ENCODE measurements at regions not wholly inside any gene's neighbourhood (a gene's known extent, or its start where the extent isn't known, plus 50 kb on each side); places are given as distances from the start of the nearest gene placed in this dataset.

- no peak for DNase-seq
- no peak overlapping the region for H3K27ac ChIP-seq
- no peaks in the 10 kb centered on the region for H3K36me3 ChIP-seq
- TF ChIP-seq POLR2A (IDR thresholded peaks at IDR 0.05): no peak
- no peak for TF ChIP-seq POLR2AphosphoS5 (IDR thresholded peaks at IDR 0.05)
- TF ChIP-seq CTCF (IDR thresholded peaks at IDR 0.05): no peak
- TF ChIP-seq EP300 (IDR thresholded peaks at IDR 0.05): no peak
- H3K4me3 ChIP-seq: no peak overlapping the region
- H3K4me1 ChIP-seq: no peaks in the 10 kb centered on the region
- no peaks in the 10 kb centered on the region for H3K27me3 ChIP-seq
- 80 to 83% methylated on average over 5 of the region's 5 CpGs for WGBS, 2 donors
- H3K9me3 ChIP-seq: peaks cover 0 to 8% (median 2%) of the 10 kb centered on the region in 4 donors
- intact Hi-C loops (cut with DNase I): no loop called here
These were observed 774.1 kb upstream of the AUTS2 start for GRCh38 chr7:68823996-68824780.

GRCh38 chr7:68828575-68828974, 769.7 kb upstream of the AUTS2 start:
- Histone ChIP-seq H3K9me3 (peaks cover 0 to 8% (median 2%) of the 10 kb centered on the region in 4 donors), H3K4me3 (no peak overlapping the region), H3K27me3 (no peaks in the 10 kb centered on the region), H3K36me3 (no peaks in the 10 kb centered on the region), H3K27ac (no peak overlapping the region), H3K4me1 (no peaks in the 10 kb centered on the region)
- no peak for DNase-seq
- TF ChIP-seq EP300 (IDR thresholded peaks at IDR 0.05): no peak
- TF ChIP-seq POLR2A (IDR thresholded peaks at IDR 0.05): no peak
- no peak for TF ChIP-seq POLR2AphosphoS5 (IDR thresholded peaks at IDR 0.05)
- no peak for TF ChIP-seq CTCF (IDR thresholded peaks at IDR 0.05)
- intact Hi-C loops (cut with DNase I): no loop called here
- 70 to 76% methylated on average over 11 of the region's 11 CpGs for WGBS, 2 donors

- Histone ChIP-seq H3K27me3 (no peaks in the 10 kb centered on the region), H3K27ac (no peak overlapping the region), H3K4me1 (no peaks in the 10 kb centered on the region), H3K36me3 (no peaks in the 10 kb centered on the region), H3K4me3 (no peak overlapping the region), H3K9me3 (peaks cover 0 to 2% (median 0%) of the 10 kb centered on the region in 4 donors)
- WGBS, 2 donors: 73 to 76% methylated on average over 4 of the region's 4 CpGs
- intact Hi-C loops (cut with DNase I): no loop called here
- TF ChIP-seq POLR2AphosphoS5 (IDR thresholded peaks at IDR 0.05) (no peak), POLR2A (IDR thresholded peaks at IDR 0.05) (no peak), CTCF (IDR thresholded peaks at IDR 0.05) (no peak), EP300 (IDR thresholded peaks at IDR 0.05) (no peak)
- DNase-seq: no peak
These were observed 764.9 kb upstream of the AUTS2 start for GRCh38 chr7:68833422-68833821.

GRCh38 chr7:68839014-68839413, 759.3 kb upstream of the AUTS2 start:
- Histone ChIP-seq H3K27ac (no peak overlapping the region), H3K4me3 (no peak overlapping the region), H3K27me3 (no peaks in the 10 kb centered on the region), H3K9me3 (peaks cover 0 to 2% (median 0%) of the 10 kb centered on the region in 4 donors), H3K4me1 (peaks cover 0 to 13% (median 10%) of the 10 kb centered on the region in 4 donors), H3K36me3 (no peaks in the 10 kb centered on the region)
- 94 to 97% methylated on average over 9 of the region's 9 CpGs for WGBS, 2 donors
- TF ChIP-seq CTCF (IDR thresholded peaks at IDR 0.05) (no peak), POLR2A (IDR thresholded peaks at IDR 0.05) (no peak), POLR2AphosphoS5 (IDR thresholded peaks at IDR 0.05) (no peak), EP300 (IDR thresholded peaks at IDR 0.05) (no peak)
- intact Hi-C loops (cut with DNase I): no loop called here
- no peak for DNase-seq
